Subcutaneous abdominal adipose tissue (tissue), 5 donors: ENCODE measurements at regions not wholly inside any gene's neighbourhood (a gene's known extent, or its start where the extent isn't known, plus 50 kb on each side); places are given as distances from the start of the nearest gene placed in this dataset.
"Not testable (repeated sequence)": the region's sequence is repeated elsewhere in the genome, so short reads cannot be mapped to it uniquely, and the experiment has no call there.

Experiments used
- H3K27ac ChIP-seq: one replicate; pipeline ENCODE4 v1.7.0; 2013; ENCODE audit warnings: low read depth, mild to moderate bottlenecking, inconsistent platforms, low read length, moderate library complexity
- H3K27me3 ChIP-seq, 5 donors: one replicate each; pipeline ENCODE4 v1.7.0; 2013; ENCODE audit warnings: low read length in 5 of 5, inconsistent platforms in 1 of 5; ENCODE audit not compliant: control insufficient read depth in 5 of 5, insufficient read depth in 4 of 5
- H3K36me3 ChIP-seq, 5 donors: one replicate each; pipeline ENCODE4 v1.7.0; 2013; ENCODE audit warnings: low read length in 5 of 5; ENCODE audit not compliant: control insufficient read depth in 5 of 5, insufficient read depth in 5 of 5
- H3K4me1 ChIP-seq, 5 donors: one replicate each; pipeline ENCODE4 v1.7.0; 2013; ENCODE audit warnings: low read length in 5 of 5, mild to moderate bottlenecking in 3 of 5, moderate library complexity in 1 of 5; ENCODE audit not compliant: control insufficient read depth in 5 of 5, insufficient read depth in 5 of 5
- H3K4me3 ChIP-seq, 5 donors: one replicate each; pipeline ENCODE4 v1.7.0; 2013; ENCODE audit warnings: low read length in 5 of 5, low read depth in 1 of 5
- H3K9ac ChIP-seq, 5 donors: one replicate each; pipeline ENCODE4 v1.7.0; 2013; ENCODE audit warnings: low read length in 5 of 5, mild to moderate bottlenecking in 4 of 5, moderate library complexity in 3 of 5
- H3K9me3 ChIP-seq, 5 donors: one replicate each; pipeline ENCODE4 v1.7.0; 2013; ENCODE audit warnings: low read length in 5 of 5; ENCODE audit not compliant: control insufficient read depth in 5 of 5
- donor health status: healthy.
- donor health status: healthy.
- donor health status: healthy.
- donor health status: healthy.
- donor health status: healthy.

- not testable (repeated sequence) for H3K27me3 ChIP-seq, H3K27ac ChIP-seq, H3K36me3 ChIP-seq, H3K4me1 ChIP-seq, H3K9ac ChIP-seq, H3K4me3 ChIP-seq, H3K9me3 ChIP-seq
These were observed 777.2 kb upstream of the TPTE start for GRCh38 chr21:9744166-9744565.

GRCh38 chr21:9744593-9744992, 776.8 kb upstream of the TPTE start:
- H3K9ac ChIP-seq, H3K4me3 ChIP-seq, H3K9me3 ChIP-seq, H3K4me1 ChIP-seq, H3K27ac ChIP-seq, H3K27me3 ChIP-seq, H3K36me3 ChIP-seq: not testable (repeated sequence)

GRCh38 chr21:9745457-9746108, 775.8 kb upstream of the TPTE start:
- not testable (repeated sequence) for H3K27me3 ChIP-seq, H3K9me3 ChIP-seq, H3K27ac ChIP-seq, H3K4me3 ChIP-seq, H3K9ac ChIP-seq, H3K36me3 ChIP-seq
- H3K4me1 ChIP-seq, result peaks cover 0 to 10% (median 8%) of the 10 kb centered on the region in 5 donors

GRCh38 chr21:9746311-9746710, 775.1 kb upstream of the TPTE start:
- not testable (repeated sequence) for H3K4me3 ChIP-seq, H3K9ac ChIP-seq
- H3K9me3 ChIP-seq, result peaks cover 0 to 12% (median 6%) of the 10 kb centered on the region in 5 donors

GRCh38 chr21:9746831-9747606, 774.4 kb upstream of the TPTE start:
- not testable (repeated sequence) for H3K9ac ChIP-seq, H3K27ac ChIP-seq, H3K27me3 ChIP-seq, H3K36me3 ChIP-seq, H3K4me3 ChIP-seq
- H3K4me1 ChIP-seq, result peaks cover 0 to 14% (median 12%) of the 10 kb centered on the region in 5 donors
- H3K9me3 ChIP-seq, result peaks cover 0 to 12% (median 6%) of the 10 kb centered on the region in 5 donors

More at GRCh38 chr21:9746311-9746710, 775.1 kb upstream of the TPTE start:
- not testable (repeated sequence) for H3K27ac ChIP-seq, H3K27me3 ChIP-seq, H3K36me3 ChIP-seq
- H3K4me1 ChIP-seq, result peaks cover 0 to 14% (median 12%) of the 10 kb centered on the region in 5 donors

GRCh38 chr21:9747870-9748269, 773.5 kb upstream of the TPTE start:
- not testable (repeated sequence) for H3K27ac ChIP-seq, H3K27me3 ChIP-seq, H3K9ac ChIP-seq, H3K36me3 ChIP-seq, H3K4me3 ChIP-seq
- peaks cover 0 to 12% (median 6%) of the 10 kb centered on the region in 5 donors for H3K9me3 ChIP-seq
- peaks cover 0 to 14% (median 12%) of the 10 kb centered on the region in 5 donors for H3K4me1 ChIP-seq

- Histone ChIP-seq H3K9me3 (peaks cover 0 to 12% (median 6%) of the 10 kb centered on the region in 5 donors), H3K4me1 (peaks cover 0 to 14% (median 12%) of the 10 kb centered on the region in 5 donors)
- not testable (repeated sequence) for H3K36me3 ChIP-seq, H3K4me3 ChIP-seq, H3K9ac ChIP-seq, H3K27ac ChIP-seq, H3K27me3 ChIP-seq
These were observed 772.9 kb upstream of the TPTE start for GRCh38 chr21:9748451-9748850.

- not testable (repeated sequence) for H3K36me3 ChIP-seq, H3K9ac ChIP-seq, H3K4me3 ChIP-seq, H3K27me3 ChIP-seq, H3K27ac ChIP-seq
- peaks cover 0 to 14% (median 12%) of the 10 kb centered on the region in 5 donors for H3K4me1 ChIP-seq
- H3K9me3 ChIP-seq, result peaks cover 0 to 14% (median 6%) of the 10 kb centered on the region in 5 donors
These were observed 771.6 kb upstream of the TPTE start for GRCh38 chr21:9749741-9750230.

GRCh38 chr21:9750341-9751086, 770.9 kb upstream of the TPTE start:
- Histone ChIP-seq H3K27ac (no peak overlapping the region), H3K36me3 (no peaks in the 10 kb centered on the region), H3K9ac (no peak overlapping the region), H3K9me3 (peaks cover 0 to 14% (median 6%) of the 10 kb centered on the region in 5 donors), H3K4me1 (peaks cover 0 to 8% (median 6%) of the 10 kb centered on the region in 5 donors), H3K27me3 (no peaks in the 10 kb centered on the region), H3K4me3 (peak overlapping the region in 3 of 5 donors; percentile 3 to 31 (median 6))
